ENCODE measurements at regions not wholly inside any gene's neighbourhood (a gene's known extent, or its start where the extent isn't known, plus 50 kb on each side); places are given as distances from the start of the nearest gene placed in this dataset.

DNA sequence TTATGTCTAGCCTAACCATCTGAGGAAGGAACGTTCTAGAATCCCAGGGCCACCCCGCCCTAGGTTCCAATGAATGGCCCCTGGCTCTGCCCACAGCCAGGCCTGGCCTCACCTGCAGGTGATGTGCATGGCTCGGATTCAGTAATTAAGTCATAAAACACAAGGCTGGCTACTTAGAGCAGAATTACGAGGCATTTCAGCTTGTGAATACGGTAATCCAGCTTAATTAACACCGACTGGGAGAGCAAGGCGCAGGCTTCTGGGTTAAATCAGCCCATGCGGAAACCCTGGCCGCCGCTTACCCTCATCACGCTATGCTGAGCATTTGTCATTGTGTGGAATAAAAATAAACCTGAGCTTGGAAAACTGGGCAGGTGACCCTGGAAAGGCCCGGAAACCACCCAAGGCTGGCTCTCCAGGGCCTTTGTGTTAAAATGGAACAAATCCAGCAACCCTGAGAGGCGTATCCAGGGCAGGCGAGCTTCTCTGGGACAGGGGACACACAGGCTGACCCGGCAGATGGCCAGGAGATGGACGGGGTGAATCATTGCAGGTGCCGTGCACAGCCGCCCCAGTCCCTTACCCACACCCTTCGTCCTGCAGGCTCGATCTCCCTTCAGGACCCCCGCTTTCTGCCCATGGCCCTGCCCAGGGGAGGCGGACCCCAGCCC, 220.2 kb downstream of the CTTN start:
- TF ChIP-seq, protein P1, sequence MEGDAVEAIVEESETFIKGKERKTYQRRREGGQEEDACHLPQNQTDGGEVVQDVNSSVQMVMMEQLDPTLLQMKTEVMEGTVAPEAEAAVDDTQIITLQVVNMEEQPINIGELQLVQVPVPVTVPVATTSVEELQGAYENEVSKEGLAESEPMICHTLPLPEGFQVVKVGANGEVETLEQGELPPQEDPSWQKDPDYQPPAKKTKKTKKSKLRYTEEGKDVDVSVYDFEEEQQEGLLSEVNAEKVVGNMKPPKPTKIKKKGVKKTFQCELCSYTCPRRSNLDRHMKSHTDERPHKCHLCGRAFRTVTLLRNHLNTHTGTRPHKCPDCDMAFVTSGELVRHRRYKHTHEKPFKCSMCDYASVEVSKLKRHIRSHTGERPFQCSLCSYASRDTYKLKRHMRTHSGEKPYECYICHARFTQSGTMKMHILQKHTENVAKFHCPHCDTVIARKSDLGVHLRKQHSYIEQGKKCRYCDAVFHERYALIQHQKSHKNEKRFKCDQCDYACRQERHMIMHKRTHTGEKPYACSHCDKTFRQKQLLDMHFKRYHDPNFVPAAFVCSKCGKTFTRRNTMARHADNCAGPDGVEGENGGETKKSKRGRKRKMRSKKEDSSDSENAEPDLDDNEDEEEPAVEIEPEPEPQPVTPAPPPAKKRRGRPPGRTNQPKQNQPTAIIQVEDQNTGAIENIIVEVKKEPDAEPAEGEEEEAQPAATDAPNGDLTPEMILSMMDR (conservative IDR thresholded peaks at IDR 0.05; ENCODE audit: low read depth in 2 of 2) = no peak
- TF ChIP-seq EZH2 (IDR thresholded peaks at IDR 0.05; ENCODE audit: low read depth, unreplicated experiment) = no peak
- TF ChIP-seq CREB1 (CRISPR knock-in tag; IDR thresholded peaks at IDR 0.05; ENCODE audit: low read depth) = no peak
- TF ChIP-seq JUNB (IDR thresholded peaks at IDR 0.05; ENCODE audit: unreplicated experiment) = no peak
- TF ChIP-seq POLR2AphosphoS5 (IDR thresholded peaks at IDR 0.05; ENCODE audit: low read depth) = no peak
- TF ChIP-seq EZH2phosphoT487 (IDR thresholded peaks at IDR 0.05; ENCODE audit: unreplicated experiment) = no peak
- no peak for TF ChIP-seq NANOG (IDR thresholded peaks at IDR 0.05; ENCODE audit: borderline replicate concordance)
- TF ChIP-seq ZNF114 (CRISPR knock-in tag; IDR thresholded peaks at IDR 0.05) = no peak
- TF ChIP-seq STAT1 (IDR thresholded peaks at IDR 0.05; ENCODE audit: unreplicated experiment) = no peak
- TF ChIP-seq ETS1 (IDR thresholded peaks at IDR 0.05) = no peak
- TF ChIP-seq, protein P2, sequence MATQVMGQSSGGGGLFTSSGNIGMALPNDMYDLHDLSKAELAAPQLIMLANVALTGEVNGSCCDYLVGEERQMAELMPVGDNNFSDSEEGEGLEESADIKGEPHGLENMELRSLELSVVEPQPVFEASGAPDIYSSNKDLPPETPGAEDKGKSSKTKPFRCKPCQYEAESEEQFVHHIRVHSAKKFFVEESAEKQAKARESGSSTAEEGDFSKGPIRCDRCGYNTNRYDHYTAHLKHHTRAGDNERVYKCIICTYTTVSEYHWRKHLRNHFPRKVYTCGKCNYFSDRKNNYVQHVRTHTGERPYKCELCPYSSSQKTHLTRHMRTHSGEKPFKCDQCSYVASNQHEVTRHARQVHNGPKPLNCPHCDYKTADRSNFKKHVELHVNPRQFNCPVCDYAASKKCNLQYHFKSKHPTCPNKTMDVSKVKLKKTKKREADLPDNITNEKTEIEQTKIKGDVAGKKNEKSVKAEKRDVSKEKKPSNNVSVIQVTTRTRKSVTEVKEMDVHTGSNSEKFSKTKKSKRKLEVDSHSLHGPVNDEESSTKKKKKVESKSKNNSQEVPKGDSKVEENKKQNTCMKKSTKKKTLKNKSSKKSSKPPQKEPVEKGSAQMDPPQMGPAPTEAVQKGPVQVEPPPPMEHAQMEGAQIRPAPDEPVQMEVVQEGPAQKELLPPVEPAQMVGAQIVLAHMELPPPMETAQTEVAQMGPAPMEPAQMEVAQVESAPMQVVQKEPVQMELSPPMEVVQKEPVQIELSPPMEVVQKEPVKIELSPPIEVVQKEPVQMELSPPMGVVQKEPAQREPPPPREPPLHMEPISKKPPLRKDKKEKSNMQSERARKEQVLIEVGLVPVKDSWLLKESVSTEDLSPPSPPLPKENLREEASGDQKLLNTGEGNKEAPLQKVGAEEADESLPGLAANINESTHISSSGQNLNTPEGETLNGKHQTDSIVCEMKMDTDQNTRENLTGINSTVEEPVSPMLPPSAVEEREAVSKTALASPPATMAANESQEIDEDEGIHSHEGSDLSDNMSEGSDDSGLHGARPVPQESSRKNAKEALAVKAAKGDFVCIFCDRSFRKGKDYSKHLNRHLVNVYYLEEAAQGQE (IDR thresholded peaks at IDR 0.05; ENCODE audit: unreplicated experiment) = no peak

All from GM23338 (cell line).